Esophagus squamous epithelium (tissue), 5 donors: ENCODE measurements at regions not wholly inside any gene's neighbourhood (a gene's known extent, or its start where the extent isn't known, plus 50 kb on each side); places are given as distances from the start of the nearest gene placed in this dataset.
"Not testable (repeated sequence)": the region's sequence is repeated elsewhere in the genome, so short reads cannot be mapped to it uniquely, and the experiment has no call there.

Experiments
- DNase-seq: peaks from one replicate; lab custom pipeline; 2025; lab: John Stamatoyannopoulos, UW
- H3K27ac ChIP-seq, 4 donors: fragments of 200-600 bp; sonication (generic); one replicate each; pipeline ENCODE4 v1.5.1; 2016 to 2019; ENCODE audit warnings: mild to moderate bottlenecking in 1 of 4
- H3K27me3 ChIP-seq, 4 donors: fragments of 200-600 bp; sonication (generic); 1 replicate in 3 of 4; 2 replicates in 1 of 4; pipeline versions ENCODE4 v1.5.1 to v1.6.0; 2017 to 2021; ENCODE audit warnings: antibody characterized with exemption in 1 of 4
- H3K36me3 ChIP-seq, 3 donors: fragments of 200-600 bp; sonication (generic); one replicate each; pipeline ENCODE4 v1.5.1; 2016 to 2019
- H3K4me1 ChIP-seq, 3 donors: fragments of 200-600 bp; sonication (generic); one replicate each; pipeline ENCODE4 v1.5.1; 2017 to 2019
- H3K4me3 ChIP-seq, 4 donors: fragments of 200-600 bp; sonication (generic); 1 replicate in 3 of 4; 2 replicates in 1 of 4; pipeline ENCODE4 v1.5.1; 2016 to 2019; ENCODE audit warnings: mild to moderate bottlenecking in 2 of 4, moderate library complexity in 1 of 4
- H3K9me3 ChIP-seq, 3 donors: fragments of 200-600 bp; sonication (generic); one replicate each; pipeline ENCODE4 v1.5.1; 2016 to 2019
- POLR2A ChIP-seq, 4 donors: fragments of 450-650 bp; IDR thresholded peaks; one replicate each; pipeline ENCODE4 v1.6.1; 2017; ENCODE audit warnings: antibody characterized with exemption in 4 of 4, mild to moderate bottlenecking in 4 of 4, moderate library complexity in 3 of 4
- WGBS, 2 donors: methylation state at CpG; one replicate each; pipeline ENCODE4 v1.1.5; 2018; 5-methylcytosine and 5-hydroxymethylcytosine counted together
- intact Hi-C: fragments of 100-400 bp; cut with DNase I; formaldehyde crosslinking; loops from one replicate; pipeline ENCODE4 v1.15.0; 2022
- TF ChIP-seq, protein P1 (sequence below), 6 experiments: fragments of 450-650 bp in 4 of 6; fragments of 200-600 bp in 2 of 6; sonication (generic) in 2 of 6; IDR thresholded peaks; one replicate each; pipeline ENCODE4 v1.5.1; 2016 to 2019; ENCODE audit warnings: antibody characterized with exemption in 6 of 6, mild to moderate bottlenecking in 4 of 6, moderate library complexity in 4 of 6
- donor health status: DM: yes; HTN: yes; CAD: no.

DNA sequence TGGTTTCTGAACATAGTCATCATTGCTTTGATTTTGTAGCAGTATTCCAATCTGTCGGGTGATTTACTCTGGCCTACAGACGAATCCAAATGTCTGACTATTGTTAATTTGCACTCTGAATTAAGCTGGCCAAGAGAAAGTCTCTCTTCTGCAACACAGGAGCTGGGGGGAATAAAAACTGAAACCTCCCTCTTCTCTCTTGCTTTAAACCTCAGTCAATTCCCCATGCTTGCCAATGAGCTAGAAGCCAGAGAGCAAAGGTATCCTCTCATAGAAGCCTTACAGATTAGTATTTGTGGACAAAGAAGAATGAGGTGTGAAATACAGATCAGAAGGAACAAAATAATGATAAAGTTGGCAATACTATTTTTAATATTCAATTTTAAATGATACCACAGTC lies 353.9 kb upstream of the CDH10 start:
- H3K27me3 ChIP-seq, result no peaks in the 10 kb centered on the region
- no peak overlapping the region for H3K4me3 ChIP-seq
- WGBS, 2 donors, result 37 to 42% methylated on average over 2 of the region's 2 CpGs
- H3K36me3 ChIP-seq, result no peaks in the 10 kb centered on the region
- TF ChIP-seq, protein P1, sequence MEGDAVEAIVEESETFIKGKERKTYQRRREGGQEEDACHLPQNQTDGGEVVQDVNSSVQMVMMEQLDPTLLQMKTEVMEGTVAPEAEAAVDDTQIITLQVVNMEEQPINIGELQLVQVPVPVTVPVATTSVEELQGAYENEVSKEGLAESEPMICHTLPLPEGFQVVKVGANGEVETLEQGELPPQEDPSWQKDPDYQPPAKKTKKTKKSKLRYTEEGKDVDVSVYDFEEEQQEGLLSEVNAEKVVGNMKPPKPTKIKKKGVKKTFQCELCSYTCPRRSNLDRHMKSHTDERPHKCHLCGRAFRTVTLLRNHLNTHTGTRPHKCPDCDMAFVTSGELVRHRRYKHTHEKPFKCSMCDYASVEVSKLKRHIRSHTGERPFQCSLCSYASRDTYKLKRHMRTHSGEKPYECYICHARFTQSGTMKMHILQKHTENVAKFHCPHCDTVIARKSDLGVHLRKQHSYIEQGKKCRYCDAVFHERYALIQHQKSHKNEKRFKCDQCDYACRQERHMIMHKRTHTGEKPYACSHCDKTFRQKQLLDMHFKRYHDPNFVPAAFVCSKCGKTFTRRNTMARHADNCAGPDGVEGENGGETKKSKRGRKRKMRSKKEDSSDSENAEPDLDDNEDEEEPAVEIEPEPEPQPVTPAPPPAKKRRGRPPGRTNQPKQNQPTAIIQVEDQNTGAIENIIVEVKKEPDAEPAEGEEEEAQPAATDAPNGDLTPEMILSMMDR (IDR thresholded peaks at IDR 0.05), result no peak
- TF ChIP-seq POLR2A (IDR thresholded peaks at IDR 0.05), result no peak
- no peaks in the 10 kb centered on the region for H3K4me1 ChIP-seq
- intact Hi-C loops, result no loop called here
- DNase-seq, result no peak
- no peak overlapping the region for H3K27ac ChIP-seq
- peaks cover 0 to 2% (median 0%) of the 10 kb centered on the region in 3 donors for H3K9me3 ChIP-seq

DNA sequence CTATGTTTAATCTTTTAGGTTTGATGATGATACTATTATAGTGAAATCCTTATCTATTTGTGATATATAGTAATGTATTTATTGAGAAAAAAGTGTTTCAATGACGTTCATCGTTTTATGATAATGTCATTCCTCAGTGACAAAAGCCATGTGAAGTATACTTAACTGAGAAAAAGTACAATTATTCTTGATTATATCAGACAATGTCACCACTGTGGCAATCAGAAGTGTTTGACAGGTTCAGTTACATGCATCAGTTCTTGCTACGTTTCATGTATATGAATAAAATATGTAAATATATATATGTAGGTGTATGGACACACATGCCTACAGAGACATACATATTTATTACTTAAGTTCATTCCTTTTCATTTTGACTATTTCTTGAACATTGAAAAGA lies 341.5 kb upstream of the CDH10 start:
- no peak for DNase-seq
- intact Hi-C loops, result no loop called here
- Histone ChIP-seq H3K27me3 (no peaks in the 10 kb centered on the region), H3K9me3 (no peaks in the 10 kb centered on the region), H3K27ac (no peak overlapping the region), H3K36me3 (no peaks in the 10 kb centered on the region), H3K4me1 (no peaks in the 10 kb centered on the region), H3K4me3 (no peak overlapping the region)
- WGBS, 2 donors, result 71 to 76% methylated on average over 3 of the region's 3 CpGs
- no peak for TF ChIP-seq POLR2A (IDR thresholded peaks at IDR 0.05)
- TF ChIP-seq, protein P1 (IDR thresholded peaks at IDR 0.05), result no peak

DNA sequence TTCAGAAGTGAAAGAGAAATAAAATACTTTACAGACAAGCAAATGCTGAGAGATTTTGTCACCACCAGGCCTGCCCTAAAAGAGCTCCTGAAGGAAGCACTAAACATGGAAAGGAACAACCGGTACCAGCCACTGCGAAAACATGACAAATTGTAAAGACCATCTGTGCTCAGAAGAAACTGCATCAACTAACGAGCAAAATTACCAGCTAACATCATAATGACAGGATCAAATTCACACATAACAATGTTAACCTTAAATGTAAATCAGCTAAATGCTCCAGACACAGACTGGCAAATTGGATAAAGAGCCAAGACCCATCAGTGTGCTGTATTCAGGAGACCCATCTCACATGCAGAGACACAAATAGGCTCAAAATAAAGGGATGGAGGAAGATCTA lies 333.8 kb upstream of the CDH10 start:
- H3K4me1 ChIP-seq, H3K9me3 ChIP-seq, H3K27me3 ChIP-seq, H3K4me3 ChIP-seq, H3K36me3 ChIP-seq, H3K27ac ChIP-seq, intact Hi-C loops, DNase-seq: not testable (repeated sequence)
- WGBS, 2 donors, result 87% methylated on average over 3 of the region's 3 CpGs

DNA sequence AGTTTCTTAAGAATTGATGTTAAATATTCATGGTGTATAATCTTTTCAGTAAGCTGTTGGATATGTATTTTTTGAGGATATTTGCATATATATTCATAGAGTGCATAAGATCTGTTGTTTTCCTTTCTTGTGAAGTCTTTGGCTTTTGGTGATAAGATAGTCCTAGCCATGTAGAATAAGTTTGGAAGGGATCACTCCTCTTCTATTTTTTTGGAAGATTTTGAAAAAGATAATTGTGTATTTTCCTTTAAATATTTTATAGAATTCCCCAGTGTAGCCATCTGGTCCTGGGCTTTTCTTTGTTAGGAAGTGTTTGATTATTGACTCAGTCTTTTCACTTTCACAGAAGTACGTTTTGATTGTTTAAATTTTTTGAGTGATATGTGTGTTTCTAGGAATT lies 318.8 kb upstream of the CDH10 start:
- Histone ChIP-seq H3K27me3 (peaks cover 0 to 3% (median 0%) of the 10 kb centered on the region in 4 donors), H3K9me3 (no peaks in the 10 kb centered on the region), H3K4me1 (no peaks in the 10 kb centered on the region), H3K27ac (no peak overlapping the region), H3K36me3 (no peaks in the 10 kb centered on the region), H3K4me3 (no peak overlapping the region)
- WGBS, 2 donors, result 14 to 21% methylated on average over 1 of the region's 1 CpG
- no peak for TF ChIP-seq POLR2A (IDR thresholded peaks at IDR 0.05)
- TF ChIP-seq, protein P1 (IDR thresholded peaks at IDR 0.05), result no peak
- intact Hi-C loops, result no loop called here
- no peak for DNase-seq

DNA sequence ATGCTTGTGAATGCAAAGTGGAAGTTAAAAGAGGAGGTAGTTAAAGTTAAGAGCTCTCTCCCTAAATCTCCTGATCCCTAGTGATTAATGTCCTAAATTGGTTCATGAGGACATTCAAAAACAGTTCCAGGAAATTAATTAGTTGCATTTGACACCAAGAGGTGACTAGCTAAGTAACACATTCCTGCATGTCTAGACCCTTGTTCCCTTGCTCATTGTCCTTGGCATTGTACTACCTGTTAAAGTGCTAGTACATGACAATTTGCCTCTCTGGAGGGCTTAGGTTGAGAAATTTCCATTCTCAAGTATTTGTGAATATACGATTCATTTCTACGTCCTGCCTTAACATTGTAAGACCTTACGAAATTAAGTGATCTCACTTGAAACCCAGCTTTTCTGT lies 278.6 kb upstream of the CDH10 start:
- no peak overlapping the region for H3K4me3 ChIP-seq
- TF ChIP-seq, protein P1 (IDR thresholded peaks at IDR 0.05), result no peak
- no peak for TF ChIP-seq POLR2A (IDR thresholded peaks at IDR 0.05)

DNA sequence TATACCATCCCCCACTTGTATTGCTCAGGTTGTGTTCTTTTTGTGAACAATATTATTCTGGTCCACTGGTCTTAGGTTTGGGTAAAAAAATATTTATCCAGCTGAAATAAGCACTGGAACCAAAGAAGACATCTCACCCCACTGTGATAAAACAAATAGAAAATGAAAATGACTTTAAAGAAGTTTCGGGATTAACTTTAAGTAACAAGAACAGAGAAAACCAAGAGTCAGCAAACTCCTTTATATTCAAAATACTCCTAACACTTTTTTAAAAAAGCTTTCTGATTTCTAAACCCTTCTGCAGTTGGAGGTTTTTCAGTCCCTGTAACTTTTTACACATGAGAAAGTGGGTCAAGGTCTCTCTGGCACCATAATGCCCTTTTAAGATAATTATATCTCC lies 273.9 kb upstream of the CDH10 start:
- Histone ChIP-seq H3K27me3 (no peaks in the 10 kb centered on the region), H3K27ac (no peak overlapping the region), H3K4me1 (no peaks in the 10 kb centered on the region), H3K36me3 (no peaks in the 10 kb centered on the region), H3K4me3 (no peak overlapping the region), H3K9me3 (peaks cover 0 to 3% (median 0%) of the 10 kb centered on the region in 3 donors)
- TF ChIP-seq, protein P1 (IDR thresholded peaks at IDR 0.05), result no peak
- TF ChIP-seq POLR2A (IDR thresholded peaks at IDR 0.05), result no peak
- DNase-seq, result no peak
- intact Hi-C loops, result no loop called here
- WGBS, 2 donors, result 68 to 71% methylated on average over 1 of the region's 1 CpG

More for the DNA sequence above, 278.6 kb upstream of the CDH10 start:
- DNase-seq, result no peak
- Histone ChIP-seq H3K27ac (no peak overlapping the region), H3K36me3 (no peaks in the 10 kb centered on the region), H3K4me1 (no peaks in the 10 kb centered on the region), H3K9me3 (peaks cover 0 to 3% (median 0%) of the 10 kb centered on the region in 3 donors), H3K27me3 (no peaks in the 10 kb centered on the region)
- 67 to 77% methylated on average over 3 of the region's 3 CpGs for WGBS, 2 donors
- intact Hi-C loops, result no loop called here
